ENCODE measurements at regions not wholly inside any gene's neighbourhood (a gene's known extent, or its start where the extent isn't known, plus 50 kb on each side); places are given as distances from the start of the nearest gene placed in this dataset.

- DNase-seq = no peak
These were observed 53.4 kb downstream of the GAS1 start for GRCh38 chr9:86893811-86894490.

- DNase-seq = no peak
These were observed 54.7 kb downstream of the GAS1 start for GRCh38 chr9:86892576-86892975.

- no peak for DNase-seq
These were observed 55.3 kb downstream of the GAS1 start for GRCh38 chr9:86891886-86892437.

- DNase-seq = no peak
These were observed 56.2 kb downstream of the GAS1 start for GRCh38 chr9:86891091-86891490.

GRCh38 chr9:86885232-86885631 lies 62.1 kb downstream of the GAS1 start:
- DNase-seq = no peak

- DNase-seq = no peak
These were observed 70.6 kb downstream of the GAS1 start for GRCh38 chr9:86876621-86877196.

- no peak for DNase-seq
These were observed 78.7 kb downstream of the GAS1 start for GRCh38 chr9:86868616-86869015.

- DNase-seq = peak; percentile 17
These were observed 79.4 kb downstream of the GAS1 start for GRCh38 chr9:86867804-86868313.

- no peak for DNase-seq
These were observed 81.4 kb downstream of the GAS1 start for GRCh38 chr9:86865952-86866351.

- DNase-seq = no peak
These were observed 87.3 kb downstream of the GAS1 start for GRCh38 chr9:86860006-86860405.

GRCh38 chr9:86859056-86859455 lies 88.2 kb downstream of the GAS1 start:
- DNase-seq = no peak

GRCh38 chr9:86858009-86858408 lies 89.3 kb downstream of the GAS1 start:
- no peak for DNase-seq

- no peak for DNase-seq
These were observed 91.0 kb downstream of the GAS1 start for GRCh38 chr9:86856259-86856658.

GRCh38 chr9:86854898-86855523 lies 92.3 kb downstream of the GAS1 start:
- DNase-seq = peak; percentile 78

- peak; percentile 54 for DNase-seq
These were observed 100.7 kb downstream of the GAS1 start for GRCh38 chr9:86846656-86847055.

GRCh38 chr9:86843206-86843605 lies 104.1 kb downstream of the GAS1 start:
- DNase-seq = peak; percentile 72

- no peak for DNase-seq
These were observed 104.7 kb downstream of the GAS1 start for GRCh38 chr9:86842573-86842972.

- DNase-seq = no peak
These were observed 107.8 kb downstream of the GAS1 start for GRCh38 chr9:86839522-86839921.

GRCh38 chr9:86838519-86839497 lies 108.5 kb downstream of the GAS1 start:
- no peak for DNase-seq

- no peak for DNase-seq
These were observed 110.0 kb downstream of the GAS1 start for GRCh38 chr9:86837345-86837744.

GRCh38 chr9:86836797-86837196 lies 110.5 kb downstream of the GAS1 start:
- DNase-seq = no peak

- no peak for DNase-seq
These were observed 111.0 kb downstream of the GAS1 start for GRCh38 chr9:86836266-86836665.

- no peak for DNase-seq
These were observed 117.0 kb downstream of the GAS1 start for GRCh38 chr9:86830356-86830755.
